K562 (cell line): ENCODE measurements at regions not wholly inside any gene's neighbourhood (a gene's known extent, or its start where the extent isn't known, plus 50 kb on each side); places are given as distances from the start of the nearest gene placed in this dataset.
A peak's percentile ranks its signal among the peaks of the same experiment; 100 is the strongest.

ENCODE experiments used
- ATAC-seq: fragments of 200-7000 bp; cut with Tn5 transposase; 3 replicates; pipeline ENCODE4 v1.9.1; 2020; ENCODE audit warnings: moderate library complexity
- BruUV-seq: library from RNA; stranded (reverse); fragments of 400-500 nt; replicated peaks from 2 replicates; lab custom pipeline; 2021; lab: Mats Ljungman, UMichigan
- CTCF ChIA-PET: fragments of 300-600 bp; formaldehyde crosslinking; extraction: SDS; loops from one replicate; lab custom pipeline; 2021; ENCODE audit warnings: low intra/inter-chr PET ratio; lab: Yijun Ruan, JAX
- POLR2A ChIA-PET: fragments of 300-600, 350-650 bp; sonication (Branson Sonifier 250); formaldehyde crosslinking; extraction: SDS; loops from one replicate; lab custom pipeline; 2021; ENCODE audit warnings: antibody characterized with exemption, inconsistent platforms; lab: Yijun Ruan, JAX
- DNase-seq, 4 experiments: peaks; one replicate each; pipeline versions ENCODE4 v3.0.0 to v3.0.0-alpha.2; 2011 to 2018; ENCODE audit warnings: low spot score in 3 of 4, mixed read lengths in 3 of 4; ENCODE audit errors: extremely low read depth in 1 of 4
- FAIRE-seq: peaks from 2 replicates; lab custom pipeline; 2011; peaks lifted over from hg19 to GRCh38; lab: Jason Lieb, UNC
- H2AFZ ChIP-seq: 2 replicates; pipeline ENCODE4 v1.6.0; 2011; ENCODE audit warnings: low read depth, low read length, control low read depth, inconsistent platforms
- H3K27ac ChIP-seq: fragments of 200-600 bp; 3 replicates; pipeline ENCODE4 v1.8.0; 2011; ENCODE audit warnings: low read depth, mild to moderate bottlenecking, control low read depth, inconsistent platforms, low read length, moderate library complexity, mixed read lengths; ENCODE audit errors: extremely low read depth
- H3K27me3 ChIP-seq, 2 experiments: fragments of 300-600 bp in 1 of 2; 2 replicates in 1 of 2; 3 replicates in 1 of 2; pipeline versions ENCODE4 v1.6.0 to v1.8.0; 2011; ENCODE audit warnings: inconsistent platforms in 2 of 2, low read length in 2 of 2, mild to moderate bottlenecking in 1 of 2, mixed read lengths in 1 of 2, moderate library complexity in 1 of 2; ENCODE audit not compliant: control insufficient read depth in 2 of 2, insufficient read depth in 2 of 2
- H3K36me3 ChIP-seq: fragments of 300-600 bp; 3 replicates; pipeline ENCODE4 v1.8.0; 2011; ENCODE audit warnings: mild to moderate bottlenecking, low read length, inconsistent platforms; ENCODE audit not compliant: control insufficient read depth, insufficient read depth
- H3K4me1 ChIP-seq, 2 experiments: fragments of 200-600 bp in 1 of 2; replicated peaks in 1 of 2; 2 replicates in 1 of 2; 3 replicates in 1 of 2; pipeline versions ENCODE4 v1.5.1 to v1.8.0; 2011; ENCODE audit warnings: inconsistent platforms in 2 of 2, low read length in 2 of 2, mild to moderate bottlenecking in 1 of 2, mixed read lengths in 1 of 2, moderate library complexity in 1 of 2; ENCODE audit not compliant: control insufficient read depth in 2 of 2, insufficient read depth in 2 of 2
- H3K4me2 ChIP-seq: 2 replicates; pipeline ENCODE4 v1.6.1; 2011; ENCODE audit warnings: low read length, control low read depth, inconsistent platforms, mixed read lengths; ENCODE audit not compliant: insufficient read depth
- H3K4me3 ChIP-seq: fragments of 200-600 bp; sonication (generic), shearing (Covaris generic); 2 replicates; pipeline ENCODE4 v1.5.1; 2016; ENCODE audit warnings: control low read depth, inconsistent platforms
- H3K79me2 ChIP-seq: fragments of 200-600 bp; 3 replicates; pipeline ENCODE4 v1.8.0; 2011; ENCODE audit warnings: low read length, inconsistent platforms; ENCODE audit not compliant: control insufficient read depth, insufficient read depth
- H3K9ac ChIP-seq, 2 experiments: 2 replicates each; pipeline versions ENCODE4 v1.6.0 to v1.6.1; 2011; ENCODE audit warnings: low read depth in 2 of 2, low read length in 2 of 2, control low read depth in 1 of 2, inconsistent platforms in 1 of 2, mild to moderate bottlenecking in 1 of 2, mixed read lengths in 1 of 2; ENCODE audit not compliant: insufficient read depth in 1 of 2
- H3K9me1 ChIP-seq: one replicate; pipeline ENCODE4 v1.6.0; 2011; ENCODE audit warnings: inconsistent platforms, mild to moderate bottlenecking, low read length, moderate library complexity; ENCODE audit not compliant: control insufficient read depth, insufficient read depth
- H3K9me3 ChIP-seq: replicated peaks from 2 replicates; pipeline ENCODE4 v1.5.1; 2011; ENCODE audit warnings: low read depth, low read length, inconsistent platforms; ENCODE audit not compliant: control insufficient read depth, insufficient read depth
- H4K20me1 ChIP-seq: replicated peaks from 2 replicates; pipeline ENCODE4 v1.6.1; 2011; ENCODE audit warnings: low read length, inconsistent platforms, mixed read lengths; ENCODE audit not compliant: control insufficient read depth, insufficient read depth
- ARID1B ChIP-seq: fragments of 450-650 bp; IDR thresholded peaks from 2 replicates; pipeline ENCODE4 v1.6.1; 2016; ENCODE audit warnings: antibody characterized with exemption, mild to moderate bottlenecking, inconsistent platforms
- C11orf30 ChIP-seq: fragments of 450-650 bp; IDR thresholded peaks from 2 replicates; pipeline ENCODE4 v1.6.1; 2016; ENCODE audit warnings: low read depth, mild to moderate bottlenecking
- CBFA2T3 ChIP-seq: fragments of 450-650 bp; IDR thresholded peaks from 2 replicates; pipeline ENCODE4 v1.6.1; 2017
- SMAD3 ChIP-seq: fragments of 450-650 bp; formaldehyde crosslinking; conservative IDR thresholded peaks from 2 replicates; pipeline ENCODE4 v1.4.0; 2020; ENCODE audit warnings: mild to moderate bottlenecking
- SMARCC2 ChIP-seq: fragments of 450-650 bp; IDR thresholded peaks from 2 replicates; pipeline ENCODE4 v1.6.1; 2017; ENCODE audit warnings: antibody characterized with exemption, moderate library complexity, mild to moderate bottlenecking, low read depth
- SPI1 ChIP-seq: IDR thresholded peaks from 2 replicates; pipeline ENCODE4 v1.6.1; 2011; ENCODE audit warnings: low read depth, low read length, control low read depth, borderline replicate concordance
- TAL1 ChIP-seq: fragments of 450-650 bp; IDR thresholded peaks from 2 replicates; pipeline ENCODE4 v1.6.1; 2016; ENCODE audit warnings: mild to moderate bottlenecking
- TCF3 ChIP-seq: sonication (generic); formaldehyde crosslinking; IDR thresholded peaks from 2 replicates; pipeline ENCODE4 v1.4.0; 2020; ENCODE audit warnings: mild to moderate bottlenecking, missing genetic modification reagents
- TEAD4 ChIP-seq, 2 experiments: sonication (generic) in 1 of 2; formaldehyde crosslinking in 1 of 2; IDR thresholded peaks; 2 replicates each; pipeline versions ENCODE4 v1.6.1 to v1.8.0; 2012 to 2022; ENCODE audit warnings: borderline replicate concordance in 1 of 2, inconsistent platforms in 1 of 2, low read length in 1 of 2, mild to moderate bottlenecking in 1 of 2, missing genetic modification reagents in 1 of 2
- ZNF316 ChIP-seq: fragments of 450-650 bp; IDR thresholded peaks from 2 replicates; pipeline ENCODE4 v1.6.1; 2016
- ZNF592 ChIP-seq: fragments of 450-650 bp; IDR thresholded peaks from 2 replicates; pipeline ENCODE4 v1.6.1; 2017; ENCODE audit warnings: antibody characterized with exemption, mild to moderate bottlenecking
- ZNF696 ChIP-seq: fragments of 250-450 bp; sonication (Bioruptor Pico); conservative IDR thresholded peaks from 2 replicates; pipeline ENCODE4 v1.4.0; 2020; ENCODE audit warnings: mild to moderate bottlenecking, moderate library complexity
- WGBS: fragments of 100-300 bp; shearing (Covaris generic); methylation state at CpG from one replicate; pipeline ENCODE4 v1.1.6; 2016; ENCODE audit warnings: low coverage, mixed read lengths; ENCODE audit not compliant: insufficient coverage; ENCODE audit errors: missing lambda C conversion rate; 5-methylcytosine and 5-hydroxymethylcytosine counted together
- in situ Hi-C: fragments of 300-500 bp; cut with MboI; formaldehyde crosslinking; loops from 4 replicates; pipeline ENCODE4 v1.15.0; 2018; ENCODE audit warnings: inconsistent platforms, mixed read lengths
- intact Hi-C: fragments of 100-400 bp; cut with micrococcal nuclease; formaldehyde crosslinking; loops from 2 replicates; pipeline ENCODE4 v1.14.2; 2022

GRCh38 chr7:51539840-51540239 is 223.2 kb upstream of the COBL start:
- no peak overlapping the region for H3K4me3 ChIP-seq
- ChIA-PET CTCF (no interaction called here), POLR2A (interaction anchor here (1.1 kb wide), 1 partner anchor 54 kb away, joined by 3 read pairs; no protein-coding TSS in a partner anchor)
- no TSS peak for BruUV-seq
- no peak overlapping the region for H3K9ac ChIP-seq
- no peak for FAIRE-seq
- H3K9me3 ChIP-seq: no peaks in the 10 kb centered on the region
- no peak overlapping the region for H3K27ac ChIP-seq
- 2% methylated on average over 3 of the region's 3 CpGs for WGBS
- no peaks in the 10 kb centered on the region for H3K4me1 ChIP-seq
- intact Hi-C loops: no loop called here
- no peaks in the 10 kb centered on the region for H4K20me1 ChIP-seq
- H3K36me3 ChIP-seq: no peaks in the 10 kb centered on the region
- no peak for DNase-seq
- no peaks in the 10 kb centered on the region for H3K79me2 ChIP-seq
- in situ Hi-C loops: no loop called here
- TF ChIP-seq ZNF316: 0 out of 2 replicates have a peak, but pooled peaks have one; percentile 26
- peak; percentile 31; the same call in 1 of the 2 replicates for TF ChIP-seq C11orf30
- TF ChIP-seq ZNF696 (CRISPR knock-in tag): no peak
- no peak for TF ChIP-seq SMARCC2
- H3K27me3 ChIP-seq: no peaks in the 10 kb centered on the region
- ATAC-seq: no peak
- H2AFZ ChIP-seq: no peak overlapping the region
- H3K4me2 ChIP-seq: no peak overlapping the region
- no peaks in the 10 kb centered on the region for H3K9me1 ChIP-seq

GRCh38 chr7:51528172-51528571 is 211.6 kb upstream of the COBL start:
- no peak for FAIRE-seq
- WGBS: 0% methylated on average over 4 of the region's 5 CpGs
- TF ChIP-seq SMAD3 (CRISPR knock-in tag) (no peak), TCF3 (CRISPR knock-in tag) (peak; percentile 50; the same call in 1 of the 2 replicates), TAL1 (peak; percentile 42; the same call in 1 of the 2 replicates), ZNF592 (no peak), SPI1 (peak; percentile 70; the same call in 1 of the 2 replicates), TEAD4 (IDR thresholded peaks at IDR 0.05; ENCODE audit: low read length) (0 out of 2 replicates have a peak, but pooled peaks have one; percentile 9), TEAD4 (CRISPR knock-in tag; IDR thresholded peaks at IDR 0.05; ENCODE audit: borderline replicate concordance) (no peak), CBFA2T3 (peak; percentile 54; the same call in 1 of the 2 replicates), ARID1B (peak; percentile 44; the same call in 1 of the 2 replicates)

More at GRCh38 chr7:51528172-51528571, 211.6 kb upstream of the COBL start:
- H3K27ac ChIP-seq: no peak overlapping the region; the same call in 2 of the 3 replicates
- H3K79me2 ChIP-seq: no peaks in the 10 kb centered on the region
- no peaks in the 10 kb centered on the region for H3K4me1 ChIP-seq
- no peaks in the 10 kb centered on the region for H4K20me1 ChIP-seq
- BruUV-seq: no TSS peak
- H3K9me3 ChIP-seq: no peaks in the 10 kb centered on the region
- H3K9me1 ChIP-seq: no peaks in the 10 kb centered on the region
- DNase-seq: peak in 1 of 4 experiments; percentile 1
- no peak overlapping the region for H3K4me3 ChIP-seq
- ChIA-PET CTCF (no interaction called here), POLR2A (no interaction called here)
- no peak overlapping the region for H3K9ac ChIP-seq
- H3K27me3 ChIP-seq: no peaks in the 10 kb centered on the region
- H2AFZ ChIP-seq: peak overlapping the region; percentile 44; the same call in 1 of the 2 replicates
- no peak overlapping the region for H3K4me2 ChIP-seq
- no peaks in the 10 kb centered on the region for H3K36me3 ChIP-seq
- in situ Hi-C loops (no loop called here), intact Hi-C loops (no loop called here)
- peak; percentile 26; the same call in 1 of the 3 replicates for ATAC-seq
